Spleen (tissue), 7 donors: ENCODE measurements at regions not wholly inside any gene's neighbourhood (a gene's known extent, or its start where the extent isn't known, plus 50 kb on each side); places are given as distances from the start of the nearest gene placed in this dataset.

Experiments
- POLR2A ChIP-seq, 3 donors: fragments of 450-650 bp; IDR thresholded peaks; one replicate each; pipeline ENCODE4 v1.5.1; 2017; ENCODE audit warnings: antibody characterized with exemption in 3 of 3, mild to moderate bottlenecking in 1 of 3
- POLR2AphosphoS5 ChIP-seq, 3 donors: sonication (generic); formaldehyde crosslinking; IDR thresholded peaks; one replicate each; pipeline ENCODE4 v1.5.1; 2017; ENCODE audit warnings: antibody characterized with exemption in 3 of 3
- TF ChIP-seq, protein P1 (sequence below), 11 experiments: fragments of 200-600 bp in 7 of 11; fragments of 450-650 bp in 4 of 11; sonication (generic) in 4 of 11; IDR thresholded peaks in 8 of 11; conservative IDR thresholded peaks in 3 of 11; 1 replicate in 7 of 11; 2 replicates in 4 of 11; pipeline versions ENCODE4 v1.4.0 to v1.8.0; 2016 to 2021; ENCODE audit warnings: antibody characterized with exemption in 11 of 11, inconsistent platforms in 4 of 11, mild to moderate bottlenecking in 1 of 11
- donor health status: DM: no; HTN: no; CAD: no; lungs with moderate emphysema.
- donor health status: DM: no; HTN: no; CAD: no.
- donor health status: DM: no; HTN: no; CAD: no.

DNA sequence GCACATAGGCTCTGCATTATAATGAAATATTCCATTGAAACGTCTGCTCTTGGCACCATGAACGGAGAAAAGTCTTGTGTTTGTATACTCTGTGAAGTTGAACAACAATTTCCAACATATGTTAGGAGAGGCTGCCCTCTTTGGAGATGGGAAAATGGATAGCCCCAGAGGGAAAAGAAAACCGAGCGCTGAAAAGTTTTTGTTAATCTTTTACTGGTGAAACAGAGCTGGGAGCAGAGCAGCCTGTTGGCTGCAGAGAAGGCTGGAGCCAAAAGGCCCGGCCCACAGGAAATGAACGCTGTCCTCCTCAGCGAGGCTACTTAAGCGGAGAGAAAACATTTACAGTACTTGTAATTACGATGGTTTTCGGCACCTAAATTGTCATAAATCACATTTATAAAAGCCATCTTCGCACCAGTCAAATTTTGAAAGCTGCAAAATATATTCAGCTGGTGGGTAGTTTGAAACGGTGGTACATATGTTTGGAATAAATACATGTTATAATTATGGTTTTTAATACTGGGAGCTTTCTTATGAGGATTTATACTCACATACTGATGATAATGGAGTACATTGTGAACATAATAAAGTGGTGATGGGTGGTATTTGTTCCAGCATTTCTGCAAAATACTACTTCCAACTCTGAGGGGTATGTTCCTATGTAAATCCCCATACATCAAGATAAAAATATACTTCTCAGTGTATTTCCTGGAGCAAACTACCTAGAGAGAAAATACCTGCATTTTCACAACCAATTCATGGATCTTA lies 129.6 kb upstream of the CNTLN start:
- TF ChIP-seq, protein P1, sequence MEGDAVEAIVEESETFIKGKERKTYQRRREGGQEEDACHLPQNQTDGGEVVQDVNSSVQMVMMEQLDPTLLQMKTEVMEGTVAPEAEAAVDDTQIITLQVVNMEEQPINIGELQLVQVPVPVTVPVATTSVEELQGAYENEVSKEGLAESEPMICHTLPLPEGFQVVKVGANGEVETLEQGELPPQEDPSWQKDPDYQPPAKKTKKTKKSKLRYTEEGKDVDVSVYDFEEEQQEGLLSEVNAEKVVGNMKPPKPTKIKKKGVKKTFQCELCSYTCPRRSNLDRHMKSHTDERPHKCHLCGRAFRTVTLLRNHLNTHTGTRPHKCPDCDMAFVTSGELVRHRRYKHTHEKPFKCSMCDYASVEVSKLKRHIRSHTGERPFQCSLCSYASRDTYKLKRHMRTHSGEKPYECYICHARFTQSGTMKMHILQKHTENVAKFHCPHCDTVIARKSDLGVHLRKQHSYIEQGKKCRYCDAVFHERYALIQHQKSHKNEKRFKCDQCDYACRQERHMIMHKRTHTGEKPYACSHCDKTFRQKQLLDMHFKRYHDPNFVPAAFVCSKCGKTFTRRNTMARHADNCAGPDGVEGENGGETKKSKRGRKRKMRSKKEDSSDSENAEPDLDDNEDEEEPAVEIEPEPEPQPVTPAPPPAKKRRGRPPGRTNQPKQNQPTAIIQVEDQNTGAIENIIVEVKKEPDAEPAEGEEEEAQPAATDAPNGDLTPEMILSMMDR (IDR thresholded peaks at IDR 0.05 in 8 of 11, conservative IDR thresholded peaks at IDR 0.05 in 3 of 11): no peak
- TF ChIP-seq POLR2A (IDR thresholded peaks at IDR 0.05) (no peak), POLR2AphosphoS5 (IDR thresholded peaks at IDR 0.05) (no peak)
